Sigmoid colon (tissue), 6 donors: ENCODE measurements at regions not wholly inside any gene's neighbourhood (a gene's known extent, or its start where the extent isn't known, plus 50 kb on each side); places are given as distances from the start of the nearest gene placed in this dataset.

Experiments
- DNase-seq: peaks from one replicate; pipeline ENCODE4 v3.0.0-alpha.2; 2019
- H3K27ac ChIP-seq, 4 donors: fragments of 200-600 bp; sonication (generic); one replicate each; pipeline ENCODE4 v1.5.1; 2016 to 2019; ENCODE audit warnings: mild to moderate bottlenecking in 1 of 4
- H3K27me3 ChIP-seq, 3 donors: fragments of 200-600 bp; sonication (generic); one replicate each; pipeline ENCODE4 v1.5.1; 2019; ENCODE audit warnings: mild to moderate bottlenecking in 1 of 3
- H3K36me3 ChIP-seq, 4 donors: fragments of 200-600 bp; sonication (generic); one replicate each; pipeline ENCODE4 v1.5.1; 2016 to 2019
- H3K4me1 ChIP-seq, 4 donors: fragments of 200-600 bp; sonication (generic); one replicate each; pipeline ENCODE4 v1.5.1; 2017 to 2019
- H3K4me3 ChIP-seq, 4 donors: fragments of 200-600 bp; sonication (generic); one replicate each; pipeline ENCODE4 v1.5.1; 2017 to 2019; ENCODE audit warnings: mild to moderate bottlenecking in 2 of 4, moderate library complexity in 1 of 4
- H3K9me3 ChIP-seq, 4 donors: fragments of 200-600 bp in 3 of 4; sonication (generic) in 3 of 4; one replicate each; pipeline versions ENCODE4 v1.5.1 to v1.6.1; 2013 to 2019
- CTCF ChIP-seq, 4 experiments: fragments of 450-650 bp in 3 of 4; fragments of 200-600 bp in 1 of 4; IDR thresholded peaks; one replicate each; pipeline ENCODE4 v1.5.1; 2016 to 2019; ENCODE audit warnings: antibody characterized with exemption in 4 of 4, mild to moderate bottlenecking in 3 of 4, moderate library complexity in 2 of 4
- EP300 ChIP-seq, 4 donors: sonication (generic); formaldehyde crosslinking; IDR thresholded peaks; one replicate each; pipeline ENCODE4 v1.6.1; 2017; ENCODE audit warnings: antibody characterized with exemption in 4 of 4
- POLR2A ChIP-seq, 2 donors: fragments of 450-650 bp; IDR thresholded peaks; one replicate each; pipeline ENCODE4 v1.6.1; 2016; ENCODE audit warnings: antibody characterized with exemption in 2 of 2, mild to moderate bottlenecking in 2 of 2, moderate library complexity in 2 of 2
- POLR2AphosphoS5 ChIP-seq, 4 donors: sonication (generic); formaldehyde crosslinking; IDR thresholded peaks; one replicate each; pipeline ENCODE4 v1.6.1; 2017; ENCODE audit warnings: antibody characterized with exemption in 4 of 4
- WGBS, 2 donors: extraction: QIAGEN DNeasy Blood & Tissue Kit; methylation state at CpG; one replicate each; pipeline ENCODE4 v1.1.7; 2013; 5-methylcytosine and 5-hydroxymethylcytosine counted together
- intact Hi-C: fragments of 100-400 bp; cut with DNase I; formaldehyde crosslinking; loops from one replicate; pipeline ENCODE4 v1.15.1; 2023
- donor health status: healthy with polysubstance abuse.
- donor health status: healthy.

GRCh38 chr9:96175001-96175400 is 127.0 kb downstream of the HSD17B3 start:
- no peak for TF ChIP-seq EP300 (IDR thresholded peaks at IDR 0.05)
- TF ChIP-seq POLR2A (IDR thresholded peaks at IDR 0.05), result no peak
- no peak for TF ChIP-seq CTCF (IDR thresholded peaks at IDR 0.05)
- no peak for TF ChIP-seq POLR2AphosphoS5 (IDR thresholded peaks at IDR 0.05)
- 40 to 84% methylated on average over 1 of the region's 1 CpG for WGBS, 2 donors
- no peaks in the 10 kb centered on the region for H3K27me3 ChIP-seq
- intact Hi-C loops, result no loop called here
- H3K27ac ChIP-seq, result no peak overlapping the region
- H3K4me1 ChIP-seq, result no peaks in the 10 kb centered on the region
- no peak for DNase-seq
- no peaks in the 10 kb centered on the region for H3K9me3 ChIP-seq
- no peak overlapping the region for H3K4me3 ChIP-seq
- H3K36me3 ChIP-seq, result no peaks in the 10 kb centered on the region

- no peak for DNase-seq
- WGBS, 2 donors, result 92 to 93% methylated on average over 3 of the region's 3 CpGs
- TF ChIP-seq POLR2AphosphoS5 (IDR thresholded peaks at IDR 0.05) (no peak), EP300 (IDR thresholded peaks at IDR 0.05) (no peak), CTCF (IDR thresholded peaks at IDR 0.05) (no peak), POLR2A (IDR thresholded peaks at IDR 0.05) (no peak)
- H3K4me1 ChIP-seq, result no peaks in the 10 kb centered on the region
- H3K9me3 ChIP-seq, result no peaks in the 10 kb centered on the region
- H3K4me3 ChIP-seq, result no peak overlapping the region
- intact Hi-C loops, result no loop called here
- H3K27ac ChIP-seq, result no peak overlapping the region
- no peaks in the 10 kb centered on the region for H3K36me3 ChIP-seq
- H3K27me3 ChIP-seq, result no peaks in the 10 kb centered on the region
These were observed 127.6 kb downstream of the HSD17B3 start for GRCh38 chr9:96174371-96174770.

GRCh38 chr9:96173640-96174039 is 128.3 kb downstream of the HSD17B3 start:
- no peak for DNase-seq
- no peak overlapping the region for H3K4me3 ChIP-seq
- H3K27ac ChIP-seq, result no peak overlapping the region
- no peaks in the 10 kb centered on the region for H3K9me3 ChIP-seq
- 80 to 91% methylated on average over 7 of the region's 7 CpGs for WGBS, 2 donors
- no peaks in the 10 kb centered on the region for H3K36me3 ChIP-seq
- no peak for TF ChIP-seq POLR2A (IDR thresholded peaks at IDR 0.05)
- no peak for TF ChIP-seq EP300 (IDR thresholded peaks at IDR 0.05)
- TF ChIP-seq POLR2AphosphoS5 (IDR thresholded peaks at IDR 0.05), result no peak
- TF ChIP-seq CTCF (IDR thresholded peaks at IDR 0.05), result no peak
- H3K4me1 ChIP-seq, result no peaks in the 10 kb centered on the region
- H3K27me3 ChIP-seq, result no peaks in the 10 kb centered on the region
- intact Hi-C loops, result no loop called here

DNA sequence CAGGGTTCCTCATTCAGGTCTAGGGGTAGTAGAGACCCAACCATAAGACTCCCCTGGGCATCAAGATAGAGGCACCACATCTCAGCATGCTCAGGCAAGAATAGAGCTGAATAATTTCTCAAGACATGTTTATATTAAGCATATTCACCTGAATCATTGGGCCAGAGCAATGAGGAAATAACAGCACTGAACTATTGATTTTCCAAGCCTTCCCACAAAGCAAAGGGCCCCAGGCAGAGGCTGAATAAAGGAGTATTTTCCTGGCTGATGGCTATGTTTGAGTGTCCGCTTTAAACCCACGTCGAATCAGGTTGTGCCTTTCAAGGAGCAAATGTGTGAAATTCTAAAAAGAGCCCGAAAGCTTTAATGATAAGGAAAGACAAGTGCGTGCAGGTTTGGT is 129.2 kb downstream of the HSD17B3 start:
- TF ChIP-seq EP300 (IDR thresholded peaks at IDR 0.05) (no peak), POLR2A (IDR thresholded peaks at IDR 0.05) (no peak), POLR2AphosphoS5 (IDR thresholded peaks at IDR 0.05) (no peak)
- Histone ChIP-seq H3K4me3 (no peak overlapping the region), H3K9me3 (no peaks in the 10 kb centered on the region), H3K4me1 (no peaks in the 10 kb centered on the region), H3K36me3 (no peaks in the 10 kb centered on the region), H3K27ac (no peak overlapping the region), H3K27me3 (no peaks in the 10 kb centered on the region)
- DNase-seq, result no peak
- 94% methylated on average over 5 of the region's 5 CpGs for WGBS, 2 donors
- intact Hi-C loops, result no loop called here

DNA sequence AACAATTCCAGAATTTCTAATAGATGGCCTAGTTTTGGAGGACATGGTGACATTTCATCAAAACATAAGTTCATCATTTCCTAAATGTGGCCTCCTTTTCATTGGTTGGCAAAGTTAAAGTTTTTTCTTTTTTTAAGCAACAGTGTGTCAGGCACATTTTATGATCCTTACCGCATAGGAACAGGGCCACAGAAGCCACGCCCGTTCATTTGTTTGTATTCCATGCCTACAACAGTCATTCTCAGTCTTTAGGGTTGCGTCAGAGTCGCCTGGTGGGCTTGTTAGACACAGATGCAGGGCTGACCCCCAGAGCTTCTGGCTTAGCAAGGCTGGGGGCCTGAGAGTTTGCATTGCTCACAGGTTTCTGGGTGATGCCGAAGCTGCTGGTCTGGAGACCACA is 130.2 kb downstream of the HSD17B3 start:
- H3K9me3 ChIP-seq, result no peaks in the 10 kb centered on the region
- no peaks in the 10 kb centered on the region for H3K36me3 ChIP-seq
- no peak overlapping the region for H3K4me3 ChIP-seq
- H3K27me3 ChIP-seq, result no peaks in the 10 kb centered on the region
- TF ChIP-seq POLR2A (IDR thresholded peaks at IDR 0.05) (no peak), POLR2AphosphoS5 (IDR thresholded peaks at IDR 0.05) (no peak), EP300 (IDR thresholded peaks at IDR 0.05) (no peak), CTCF (IDR thresholded peaks at IDR 0.05) (no peak)
- H3K27ac ChIP-seq, result no peak overlapping the region
- DNase-seq, result no peak
- intact Hi-C loops, result no loop called here
- WGBS, 2 donors, result 50 to 78% methylated on average over 6 of the region's 6 CpGs
- no peaks in the 10 kb centered on the region for H3K4me1 ChIP-seq
